AG10803 (cell line): ENCODE measurements at regions not wholly inside any gene's neighbourhood (a gene's known extent, or its start where the extent isn't known, plus 50 kb on each side); places are given as distances from the start of the nearest gene placed in this dataset.

ENCODE experiments used
- DNase-seq: peaks from one replicate; pipeline ENCODE4 v3.0.0; 2010; ENCODE audit warnings: low read depth
- H3K4me3 ChIP-seq: 2 replicates; pipeline ENCODE4 v1.5.1; 2011; ENCODE audit warnings: mild to moderate bottlenecking, low read length, control low read depth
- CTCF ChIP-seq: conservative IDR thresholded peaks from 2 replicates; pipeline ENCODE4 v1.5.1; 2011; ENCODE audit warnings: mild to moderate bottlenecking, low read length, control low read depth, inconsistent platforms

GRCh38 chr12:5371631-5372030, 60.3 kb upstream of the NTF3 start:
- H3K4me3 ChIP-seq: no peak overlapping the region
- TF ChIP-seq CTCF: no peak
- peak; percentile 86 for DNase-seq

- no peak for DNase-seq
- no peak for TF ChIP-seq CTCF
- no peak overlapping the region for H3K4me3 ChIP-seq
Observed at GRCh38 chr12:5374713-5375112, 57.2 kb upstream of the NTF3 start.

GRCh38 chr12:5375547-5376295, 56.2 kb upstream of the NTF3 start:
- H3K4me3 ChIP-seq: no peak overlapping the region
- DNase-seq: no peak
- no peak for TF ChIP-seq CTCF

GRCh38 chr12:5376591-5377207, 55.2 kb upstream of the NTF3 start:
- no peak for DNase-seq
- no peak overlapping the region for H3K4me3 ChIP-seq
- no peak for TF ChIP-seq CTCF

GRCh38 chr12:5377997-5378592, 53.8 kb upstream of the NTF3 start:
- H3K4me3 ChIP-seq: no peak overlapping the region
- no peak for TF ChIP-seq CTCF
- DNase-seq: peak; percentile 67

- no peak for DNase-seq
- no peak for TF ChIP-seq CTCF
- H3K4me3 ChIP-seq: no peak overlapping the region
Observed at GRCh38 chr12:5379749-5380496, 52.0 kb upstream of the NTF3 start.
